Neuronal stem cell (in vitro differentiated cells): ENCODE measurements at regions not wholly inside any gene's neighbourhood (a gene's known extent, or its start where the extent isn't known, plus 50 kb on each side); places are given as distances from the start of the nearest gene placed in this dataset.
"Not testable (repeated sequence)": the region's sequence is repeated elsewhere in the genome, so short reads cannot be mapped to it uniquely, and the experiment has no call there.

Experiments used
- DNase-seq: peaks from one replicate; pipeline ENCODE4 v3.0.0-alpha.2; 2013; ENCODE audit warnings: low spot score
- H2AFZ ChIP-seq: one replicate; pipeline ENCODE4 v1.6.1; 2013; ENCODE audit warnings: mild to moderate bottlenecking, low read length, inconsistent platforms
- H2AK5ac ChIP-seq: 2 replicates; pipeline ENCODE4 v1.6.1; 2013; ENCODE audit warnings: low read depth, mild to moderate bottlenecking, inconsistent platforms, low read length, moderate library complexity, mixed read lengths
- H2BK120ac ChIP-seq: 2 replicates; pipeline ENCODE4 v1.6.1; 2013; ENCODE audit warnings: low read depth, mild to moderate bottlenecking, inconsistent platforms, low read length, moderate library complexity, mixed read lengths
- H2BK12ac ChIP-seq: one replicate; pipeline ENCODE4 v1.6.1; 2013; ENCODE audit warnings: low read length, inconsistent platforms
- H2BK15ac ChIP-seq: 2 replicates; pipeline ENCODE4 v1.6.1; 2013; ENCODE audit warnings: mild to moderate bottlenecking, low read length, inconsistent platforms, mixed read lengths
- H2BK5ac ChIP-seq: one replicate; pipeline ENCODE4 v1.6.1; 2013; ENCODE audit warnings: inconsistent platforms, mild to moderate bottlenecking, low read length, moderate library complexity
- H3K14ac ChIP-seq: one replicate; pipeline ENCODE4 v1.6.1; 2013; ENCODE audit warnings: low read length, inconsistent platforms
- H3K18ac ChIP-seq: 2 replicates; pipeline ENCODE4 v1.6.1; 2013; ENCODE audit warnings: low read length, inconsistent platforms
- H3K23ac ChIP-seq: 2 replicates; pipeline ENCODE4 v1.6.1; 2013; ENCODE audit warnings: low read depth, mild to moderate bottlenecking, mixed read lengths, low read length, inconsistent platforms; ENCODE audit not compliant: poor library complexity
- H3K27ac ChIP-seq: replicated peaks from 3 replicates; pipeline ENCODE4 v1.5.1; 2013; ENCODE audit warnings: low read length, inconsistent platforms
- H3K27me3 ChIP-seq, 3 experiments: 2 replicates each; pipeline ENCODE4 v1.6.1; 2013; ENCODE audit warnings: low read length in 3 of 3, mild to moderate bottlenecking in 2 of 3, inconsistent platforms in 1 of 3, low read depth in 1 of 3, mixed read lengths in 1 of 3, moderate library complexity in 1 of 3; ENCODE audit not compliant: control insufficient read depth in 3 of 3, insufficient read depth in 3 of 3
- H3K36me3 ChIP-seq, 2 donors: replicated peaks in 1 of 2; 2 replicates each; pipeline ENCODE4 v1.6.1; 2013; ENCODE audit warnings: low read length in 2 of 2; ENCODE audit not compliant: control insufficient read depth in 2 of 2, insufficient read depth in 2 of 2
- H3K4ac ChIP-seq: 2 replicates; pipeline ENCODE4 v1.6.1; 2013; ENCODE audit warnings: inconsistent platforms, mild to moderate bottlenecking, low read length, moderate library complexity
- H3K4me1 ChIP-seq, 2 donors: 1 replicate in 1 of 2; 2 replicates in 1 of 2; pipeline ENCODE4 v1.6.1; 2013; ENCODE audit warnings: low read length in 2 of 2, low read depth in 1 of 2; ENCODE audit not compliant: control insufficient read depth in 2 of 2, insufficient read depth in 1 of 2
- H3K4me2 ChIP-seq: one replicate; pipeline ENCODE4 v1.6.1; 2013; ENCODE audit warnings: mild to moderate bottlenecking, low read length, inconsistent platforms; ENCODE audit not compliant: insufficient read depth, poor library complexity, severe bottlenecking
- H3K4me3 ChIP-seq, 2 donors: 2 replicates each; pipeline ENCODE4 v1.5.1; 2013; ENCODE audit warnings: low read length in 2 of 2, mild to moderate bottlenecking in 2 of 2, inconsistent platforms in 1 of 2, moderate library complexity in 1 of 2
- H3K79me1 ChIP-seq: one replicate; pipeline ENCODE4 v1.6.1; 2013; ENCODE audit warnings: low read depth, mild to moderate bottlenecking, inconsistent platforms, low read length, moderate library complexity
- H3K9ac ChIP-seq: one replicate; pipeline ENCODE4 v1.6.1; 2013; ENCODE audit warnings: mild to moderate bottlenecking, low read depth, low read length, inconsistent platforms; ENCODE audit not compliant: poor library complexity
- H3K9me3 ChIP-seq, 2 donors: replicated peaks in 1 of 2; 2 replicates each; pipeline versions ENCODE3 to v1.6.1; 2013; ENCODE audit warnings: low read length in 2 of 2, mild to moderate bottlenecking in 2 of 2, inconsistent platforms in 1 of 2, low read depth in 1 of 2, mixed read lengths in 1 of 2, moderate library complexity in 1 of 2; ENCODE audit not compliant: control insufficient read depth in 2 of 2, insufficient read depth in 1 of 2
- H4K8ac ChIP-seq: one replicate; pipeline ENCODE4 v1.6.1; 2013; ENCODE audit warnings: low read depth, mild to moderate bottlenecking, inconsistent platforms, low read length, moderate library complexity
- H4K91ac ChIP-seq: one replicate; pipeline ENCODE4 v1.6.1; 2013; ENCODE audit warnings: low read length, low read depth, mild to moderate bottlenecking, inconsistent platforms; ENCODE audit not compliant: poor library complexity
- WGBS, 2 donors: extraction: QIAGEN DNeasy Blood & Tissue Kit; methylation state at CpG; one replicate each; pipeline ENCODE4 v1.1.7; 2013; ENCODE audit warnings: missing lambda C conversion rate in 2 of 2, mixed read lengths in 1 of 2; ENCODE audit not compliant: insufficient read length in 2 of 2, insufficient replicate concordance in 1 of 2; ENCODE audit errors: extremely low coverage in 2 of 2; 5-methylcytosine and 5-hydroxymethylcytosine counted together

- H2BK15ac ChIP-seq, DNase-seq, H3K27me3 ChIP-seq, H3K79me1 ChIP-seq, H2AK5ac ChIP-seq, H4K91ac ChIP-seq, H3K4me3 ChIP-seq, H3K18ac ChIP-seq, H3K4me1 ChIP-seq, H3K4ac ChIP-seq, H3K14ac ChIP-seq, H3K9me3 ChIP-seq, H3K9ac ChIP-seq, H2BK120ac ChIP-seq, H2BK12ac ChIP-seq, H3K4me2 ChIP-seq, H2AFZ ChIP-seq, H3K27ac ChIP-seq, H2BK5ac ChIP-seq, H3K23ac ChIP-seq, H3K36me3 ChIP-seq, H4K8ac ChIP-seq: not testable (repeated sequence)
- WGBS, 2 donors: no CpG with 5 or more reads among the region's 6 CpGs
Observed at GRCh38 chr9:95391271-95391670, 73.8 kb upstream of the FANCC start.

- no peak overlapping the region for H4K8ac ChIP-seq
- no peak overlapping the region for H3K14ac ChIP-seq
- no peak overlapping the region for H3K23ac ChIP-seq
- H3K9ac ChIP-seq: no peak overlapping the region
- no peak overlapping the region for H2BK12ac ChIP-seq
- WGBS, 2 donors: no CpG with 5 or more reads among the region's 2 CpGs
- no peak overlapping the region for H4K91ac ChIP-seq
- DNase-seq: no peak
- H2BK15ac ChIP-seq: no peak overlapping the region
- H3K4me3 ChIP-seq: no peak overlapping the region
- no peak overlapping the region for H3K18ac ChIP-seq
- H3K4me1 ChIP-seq: no peaks in the 10 kb centered on the region
- H3K36me3 ChIP-seq: no peaks in the 10 kb centered on the region
- H3K9me3 ChIP-seq: no peaks in the 10 kb centered on the region
- H3K27me3 ChIP-seq: no peaks in the 10 kb centered on the region
- H2BK120ac ChIP-seq: no peak overlapping the region
- no peak overlapping the region for H2BK5ac ChIP-seq
- H2AK5ac ChIP-seq: no peak overlapping the region
- no peak overlapping the region for H3K27ac ChIP-seq
- H3K4me2 ChIP-seq: no peak overlapping the region
- peak overlapping the region; percentile 28 for H2AFZ ChIP-seq
- no peaks in the 10 kb centered on the region for H3K79me1 ChIP-seq
- H3K4ac ChIP-seq: no peak overlapping the region
Observed at GRCh38 chr9:95389373-95389772, 71.9 kb upstream of the FANCC start.

- no peak overlapping the region for H3K4me2 ChIP-seq
- H3K18ac ChIP-seq: no peak overlapping the region
- H2BK12ac ChIP-seq: no peak overlapping the region
- H3K23ac ChIP-seq: no peak overlapping the region
- no peak overlapping the region for H2BK15ac ChIP-seq
- H3K36me3 ChIP-seq: no peaks in the 10 kb centered on the region
- H4K91ac ChIP-seq: no peak overlapping the region
- no peak overlapping the region for H4K8ac ChIP-seq
- no peak overlapping the region for H2AK5ac ChIP-seq
- H3K4ac ChIP-seq: no peak overlapping the region
- WGBS, 2 donors: no CpG with 5 or more reads among the region's 4 CpGs
- no peak overlapping the region for H3K4me3 ChIP-seq
- H2AFZ ChIP-seq: no peak overlapping the region
- H2BK5ac ChIP-seq: no peak overlapping the region
- no peak overlapping the region for H3K27ac ChIP-seq
- no peaks in the 10 kb centered on the region for H3K4me1 ChIP-seq
- no peaks in the 10 kb centered on the region for H3K9me3 ChIP-seq
- no peak overlapping the region for H3K9ac ChIP-seq
- DNase-seq: no peak
- no peak overlapping the region for H2BK120ac ChIP-seq
- no peaks in the 10 kb centered on the region for H3K79me1 ChIP-seq
- no peaks in the 10 kb centered on the region for H3K27me3 ChIP-seq
- H3K14ac ChIP-seq: no peak overlapping the region
Observed at GRCh38 chr9:95386843-95387242, 69.3 kb upstream of the FANCC start.

GRCh38 chr9:95385521-95385920 lies 68.0 kb upstream of the FANCC start:
- Histone ChIP-seq H2AFZ (no peak overlapping the region), H3K36me3 (no peaks in the 10 kb centered on the region), H3K27me3 (no peaks in the 10 kb centered on the region), H3K79me1 (no peaks in the 10 kb centered on the region), H4K8ac (no peak overlapping the region), H4K91ac (no peak overlapping the region), H3K9me3 (no peaks in the 10 kb centered on the region), H2BK12ac (no peak overlapping the region), H3K18ac (no peak overlapping the region), H3K23ac (no peak overlapping the region), H3K4me2 (no peak overlapping the region), H3K27ac (no peak overlapping the region), H3K14ac (no peak overlapping the region), H2AK5ac (no peak overlapping the region), H2BK15ac (no peak overlapping the region), H2BK5ac (no peak overlapping the region), H3K9ac (no peak overlapping the region), H3K4me3 (no peak overlapping the region), H2BK120ac (no peak overlapping the region), H3K4me1 (no peaks in the 10 kb centered on the region), H3K4ac (no peak overlapping the region)
- no peak for DNase-seq
- WGBS, 2 donors: no CpG with 5 or more reads among the region's 4 CpGs
